ENCODE measurements at regions not wholly inside any gene's neighbourhood (a gene's known extent, or its start where the extent isn't known, plus 50 kb on each side); places are given as distances from the start of the nearest gene placed in this dataset.

- no peak for DNase-seq (ENCODE audit: low read depth in 1 of 2, low spot score in 1 of 2)
- no peak for TF ChIP-seq POLR2AphosphoS5 (IDR thresholded peaks at IDR 0.05; ENCODE audit: low read depth)
- TF ChIP-seq GABPA (IDR thresholded peaks at IDR 0.05; ENCODE audit: low read depth) = no peak
- no peak for TF ChIP-seq REST (IDR thresholded peaks at IDR 0.05; ENCODE audit: insufficient replicate concordance, low read depth)
- TF ChIP-seq CTCF (IDR thresholded peaks at IDR 0.05; ENCODE audit: insufficient read depth, low read length) = no peak
- peak; percentile 60; the same call in 1 of the 2 replicates for TF ChIP-seq SPI1 (IDR thresholded peaks at IDR 0.05; ENCODE audit: borderline replicate concordance, low read depth)
- H3K27me3 ChIP-seq (ENCODE audit: insufficient read depth, poor library complexity, severe bottlenecking) = no peaks in the 10 kb centered on the region
- peak overlapping the region; percentile 6; the same call in 1 of the 2 replicates for H3K27ac ChIP-seq (replicated peaks)
- no peak overlapping the region for H3K4me3 ChIP-seq (replicated peaks; ENCODE audit: insufficient read depth, low read length)
These were observed 63.5 kb upstream of the PHACTR2 start for GRCh38 chr6:143614235-143614634.

GRCh38 chr6:143613749-143614148 lies 64.0 kb upstream of the PHACTR2 start:
- H3K27me3 ChIP-seq (ENCODE audit: insufficient read depth, poor library complexity, severe bottlenecking) = no peaks in the 10 kb centered on the region
- no peak overlapping the region for H3K4me3 ChIP-seq (replicated peaks; ENCODE audit: insufficient read depth, low read length)
- no peak for TF ChIP-seq GABPA (IDR thresholded peaks at IDR 0.05; ENCODE audit: low read depth)
- no peak for TF ChIP-seq CTCF (IDR thresholded peaks at IDR 0.05; ENCODE audit: insufficient read depth, low read length)
- no peak for TF ChIP-seq POLR2AphosphoS5 (IDR thresholded peaks at IDR 0.05; ENCODE audit: low read depth)
- TF ChIP-seq REST (IDR thresholded peaks at IDR 0.05; ENCODE audit: insufficient replicate concordance, low read depth) = no peak
- TF ChIP-seq SPI1 (IDR thresholded peaks at IDR 0.05; ENCODE audit: borderline replicate concordance, low read depth) = no peak
- H3K27ac ChIP-seq (replicated peaks) = no peak overlapping the region
- no peak for DNase-seq (ENCODE audit: low read depth in 1 of 2, low spot score in 1 of 2)

- Histone ChIP-seq H3K27ac (replicated peaks) (no peak overlapping the region), H3K27me3 (ENCODE audit: insufficient read depth, poor library complexity, severe bottlenecking) (no peaks in the 10 kb centered on the region), H3K4me3 (replicated peaks; ENCODE audit: insufficient read depth, low read length) (no peak overlapping the region)
- TF ChIP-seq CTCF (IDR thresholded peaks at IDR 0.05; ENCODE audit: insufficient read depth, low read length) (no peak), GABPA (IDR thresholded peaks at IDR 0.05; ENCODE audit: low read depth) (no peak), REST (IDR thresholded peaks at IDR 0.05; ENCODE audit: insufficient replicate concordance, low read depth) (no peak), SPI1 (IDR thresholded peaks at IDR 0.05; ENCODE audit: borderline replicate concordance, low read depth) (no peak), POLR2AphosphoS5 (IDR thresholded peaks at IDR 0.05; ENCODE audit: low read depth) (no peak)
- no peak for DNase-seq (ENCODE audit: low read depth in 1 of 2, low spot score in 1 of 2)
These were observed 65.6 kb upstream of the PHACTR2 start for GRCh38 chr6:143612186-143612585.
